Smooth muscle cell (in vitro differentiated cells): ENCODE measurements at regions not wholly inside any gene's neighbourhood (a gene's known extent, or its start where the extent isn't known, plus 50 kb on each side); places are given as distances from the start of the nearest gene placed in this dataset.
"Not testable (repeated sequence)": the region's sequence is repeated elsewhere in the genome, so short reads cannot be mapped to it uniquely, and the experiment has no call there.

Experiments used
- DNase-seq: peaks from one replicate; lab custom pipeline; 2025; ENCODE audit not compliant: unreplicated experiment; lab: John Stamatoyannopoulos, UW
- H2AFZ ChIP-seq: fragments of 200-600 bp; sonication (generic); 2 replicates; pipeline ENCODE4 v1.6.0; 2016; ENCODE audit warnings: antibody characterized with exemption, low read depth, mild to moderate bottlenecking
- H3F3A ChIP-seq: fragments of 200-600 bp; sonication (generic); 2 replicates; pipeline ENCODE4 v1.6.0; 2017; ENCODE audit warnings: antibody characterized with exemption, low read depth
- H3K27ac ChIP-seq: fragments of 200-600 bp; sonication (generic); 2 replicates; pipeline ENCODE4 v1.5.1; 2016; ENCODE audit warnings: low read depth, mild to moderate bottlenecking
- H3K27me3 ChIP-seq: fragments of 200-600 bp; sonication (generic); 2 replicates; pipeline ENCODE4 v1.6.1; 2016; ENCODE audit warnings: low read depth, mild to moderate bottlenecking
- H3K36me3 ChIP-seq: fragments of 200-600 bp; sonication (generic); 2 replicates; pipeline ENCODE4 v1.5.1; 2016; ENCODE audit warnings: low read depth
- H3K4me1 ChIP-seq: fragments of 200-600 bp; sonication (generic); 2 replicates; pipeline ENCODE4 v1.5.1; 2016; ENCODE audit warnings: low read depth
- H3K4me2 ChIP-seq: fragments of 200-600 bp; sonication (generic); 2 replicates; pipeline ENCODE4 v1.6.0; 2016; ENCODE audit warnings: mild to moderate bottlenecking
- H3K4me3 ChIP-seq: fragments of 200-600 bp; sonication (generic); 2 replicates; pipeline ENCODE4 v1.5.1; 2016; ENCODE audit warnings: mild to moderate bottlenecking
- H3K79me2 ChIP-seq: fragments of 200-600 bp; sonication (generic); 2 replicates; pipeline ENCODE4 v1.6.0; 2016; ENCODE audit warnings: low read depth, mild to moderate bottlenecking
- H3K9ac ChIP-seq: fragments of 200-600 bp; sonication (generic); 2 replicates; pipeline ENCODE4 v1.6.0; 2016; ENCODE audit warnings: low read depth
- H3K9me3 ChIP-seq: fragments of 200-600 bp; sonication (generic); replicated peaks from 2 replicates; pipeline ENCODE4 v1.5.1; 2016; ENCODE audit warnings: low read depth
- H4K20me1 ChIP-seq: fragments of 200-600 bp; sonication (generic); 2 replicates; pipeline ENCODE4 v1.6.0; 2016; ENCODE audit warnings: low read depth
- WGBS: methylation state at CpG from one replicate; pipeline ENCODE4 v1.1.7; 2016; ENCODE audit warnings: low lambda C conversion rate; 5-methylcytosine and 5-hydroxymethylcytosine counted together

GRCh38 chr17:64800987-64801386 lies 118.3 kb downstream of the LRRC37A3 start:
- not testable (repeated sequence) for H3K36me3 ChIP-seq, H2AFZ ChIP-seq, H4K20me1 ChIP-seq, H3K27ac ChIP-seq, H3K79me2 ChIP-seq, H3K4me3 ChIP-seq, DNase-seq, H3K9ac ChIP-seq, H3K4me1 ChIP-seq, H3K9me3 ChIP-seq, H3K4me2 ChIP-seq, H3K27me3 ChIP-seq, H3F3A ChIP-seq
- 98% methylated on average over 8 of the region's 8 CpGs for WGBS

- not testable (repeated sequence) for H3K4me2 ChIP-seq, H3F3A ChIP-seq, H3K27ac ChIP-seq, H3K9me3 ChIP-seq, H3K9ac ChIP-seq, DNase-seq, H3K4me3 ChIP-seq, H4K20me1 ChIP-seq, H3K79me2 ChIP-seq, H3K4me1 ChIP-seq, H3K27me3 ChIP-seq, H2AFZ ChIP-seq, H3K36me3 ChIP-seq
- 96% methylated on average over 16 of the region's 21 CpGs for WGBS
These were observed 118.8 kb downstream of the LRRC37A3 start for GRCh38 chr17:64800361-64800895.

GRCh38 chr17:64799543-64800188 lies 119.6 kb downstream of the LRRC37A3 start:
- H3K27ac ChIP-seq, H2AFZ ChIP-seq, H3K4me3 ChIP-seq, DNase-seq, H3K36me3 ChIP-seq, H4K20me1 ChIP-seq, H3K27me3 ChIP-seq, H3K9ac ChIP-seq, H3K79me2 ChIP-seq, H3K9me3 ChIP-seq, H3K4me1 ChIP-seq, H3F3A ChIP-seq, H3K4me2 ChIP-seq: not testable (repeated sequence)
- 96% methylated on average over 7 of the region's 13 CpGs for WGBS

GRCh38 chr17:64798961-64799360 lies 120.3 kb downstream of the LRRC37A3 start:
- H3K27me3 ChIP-seq, H3K9me3 ChIP-seq, H2AFZ ChIP-seq, H3K79me2 ChIP-seq, H3K36me3 ChIP-seq, DNase-seq, H3K27ac ChIP-seq, H3K4me1 ChIP-seq, H3K9ac ChIP-seq, H3K4me3 ChIP-seq, H3K4me2 ChIP-seq, H3F3A ChIP-seq, H4K20me1 ChIP-seq: not testable (repeated sequence)
- 100% methylated on average over 1 of the region's 1 CpG for WGBS

GRCh38 chr17:64798489-64798790 lies 120.8 kb downstream of the LRRC37A3 start:
- H3K4me2 ChIP-seq, H3K36me3 ChIP-seq, H4K20me1 ChIP-seq, H3K79me2 ChIP-seq, H2AFZ ChIP-seq, H3F3A ChIP-seq, H3K4me1 ChIP-seq, H3K9ac ChIP-seq, DNase-seq, H3K9me3 ChIP-seq, H3K27ac ChIP-seq, H3K4me3 ChIP-seq, H3K27me3 ChIP-seq: not testable (repeated sequence)
- WGBS, result 96% methylated on average over 5 of the region's 5 CpGs

- H3K9ac ChIP-seq, DNase-seq, H3K4me3 ChIP-seq, H2AFZ ChIP-seq, H3K79me2 ChIP-seq, H4K20me1 ChIP-seq, H3K4me2 ChIP-seq, H3K27ac ChIP-seq, H3K9me3 ChIP-seq, H3F3A ChIP-seq, H3K4me1 ChIP-seq, H3K36me3 ChIP-seq, H3K27me3 ChIP-seq: not testable (repeated sequence)
- 87% methylated on average over 13 of the region's 15 CpGs for WGBS
These were observed 121.4 kb downstream of the LRRC37A3 start for GRCh38 chr17:64797746-64798488.

GRCh38 chr17:64795342-64795741 lies 123.9 kb downstream of the LRRC37A3 start:
- not testable (repeated sequence) for H2AFZ ChIP-seq, H4K20me1 ChIP-seq, DNase-seq, H3K4me3 ChIP-seq, H3K9me3 ChIP-seq, H3F3A ChIP-seq, H3K79me2 ChIP-seq, H3K27me3 ChIP-seq, H3K4me2 ChIP-seq, H3K9ac ChIP-seq, H3K27ac ChIP-seq, H3K36me3 ChIP-seq, H3K4me1 ChIP-seq
- 100% methylated on average over 1 of the region's 1 CpG for WGBS

GRCh38 chr17:64794548-64795274 lies 124.6 kb downstream of the LRRC37A3 start:
- not testable (repeated sequence) for H3K4me3 ChIP-seq, H3K79me2 ChIP-seq, H4K20me1 ChIP-seq, H3K4me2 ChIP-seq, H3K9me3 ChIP-seq, H3K27ac ChIP-seq, H3K27me3 ChIP-seq, H3K9ac ChIP-seq, H2AFZ ChIP-seq, H3K36me3 ChIP-seq, H3K4me1 ChIP-seq, DNase-seq, H3F3A ChIP-seq
- 98% methylated on average over 16 of the region's 16 CpGs for WGBS
